NCI-H460 (cell line): ENCODE measurements at regions not wholly inside any gene's neighbourhood (a gene's known extent, or its start where the extent isn't known, plus 50 kb on each side); places are given as distances from the start of the nearest gene placed in this dataset.

Experiments used
- DNase-seq: peaks from one replicate; pipeline ENCODE4 v3.0.0-alpha.2; 2016; ENCODE audit warnings: low read depth; ENCODE audit errors: extremely low read depth

GRCh38 chr9:89891221-89891590 is 286.4 kb downstream of the GADD45G start:
- no peak for DNase-seq

GRCh38 chr9:89891591-89892304 is 286.9 kb downstream of the GADD45G start:
- DNase-seq, result no peak

GRCh38 chr9:89892920-89893319 is 288.1 kb downstream of the GADD45G start:
- no peak for DNase-seq

- no peak for DNase-seq
Measured at GRCh38 chr9:89893886-89894285, 289.1 kb downstream of the GADD45G start.

- no peak for DNase-seq
Measured at GRCh38 chr9:89896806-89897340, 292.1 kb downstream of the GADD45G start.

- DNase-seq, result no peak
Measured at GRCh38 chr9:89899573-89899972, 294.8 kb downstream of the GADD45G start.

GRCh38 chr9:89901920-89902319 is 297.1 kb downstream of the GADD45G start:
- no peak for DNase-seq

- no peak for DNase-seq
Measured at GRCh38 chr9:89902450-89903140, 297.8 kb downstream of the GADD45G start.

GRCh38 chr9:89903141-89903475 is 298.3 kb downstream of the GADD45G start:
- no peak for DNase-seq

GRCh38 chr9:89905606-89906338 is 301.0 kb downstream of the GADD45G start:
- DNase-seq, result no peak

GRCh38 chr9:89911721-89912604 is 307.2 kb downstream of the GADD45G start:
- no peak for DNase-seq

GRCh38 chr9:89912605-89912953 is 307.8 kb downstream of the GADD45G start:
- DNase-seq, result no peak

GRCh38 chr9:89915187-89915586 is 310.4 kb downstream of the GADD45G start:
- no peak for DNase-seq

- no peak for DNase-seq
Measured at GRCh38 chr9:89916001-89916597, 311.3 kb downstream of the GADD45G start.

- DNase-seq, result no peak
Measured at GRCh38 chr9:89917861-89918260, 313.0 kb downstream of the GADD45G start.

- DNase-seq, result no peak
Measured at GRCh38 chr9:89919171-89919681, 314.4 kb downstream of the GADD45G start.

- no peak for DNase-seq
Measured at GRCh38 chr9:89920131-89920530, 315.3 kb downstream of the GADD45G start.

- no peak for DNase-seq
Measured at GRCh38 chr9:89920951-89921350, 316.1 kb downstream of the GADD45G start.

- no peak for DNase-seq
Measured at GRCh38 chr9:89922099-89922498, 317.3 kb downstream of the GADD45G start.

GRCh38 chr9:89923174-89923573 is 318.4 kb downstream of the GADD45G start:
- DNase-seq, result no peak
